ENCODE measurements at regions not wholly inside any gene's neighbourhood (a gene's known extent, or its start where the extent isn't known, plus 50 kb on each side); places are given as distances from the start of the nearest gene placed in this dataset.
"Not testable (repeated sequence)": the region's sequence is repeated elsewhere in the genome, so short reads cannot be mapped to it uniquely, and the experiment has no call there.

DNA sequence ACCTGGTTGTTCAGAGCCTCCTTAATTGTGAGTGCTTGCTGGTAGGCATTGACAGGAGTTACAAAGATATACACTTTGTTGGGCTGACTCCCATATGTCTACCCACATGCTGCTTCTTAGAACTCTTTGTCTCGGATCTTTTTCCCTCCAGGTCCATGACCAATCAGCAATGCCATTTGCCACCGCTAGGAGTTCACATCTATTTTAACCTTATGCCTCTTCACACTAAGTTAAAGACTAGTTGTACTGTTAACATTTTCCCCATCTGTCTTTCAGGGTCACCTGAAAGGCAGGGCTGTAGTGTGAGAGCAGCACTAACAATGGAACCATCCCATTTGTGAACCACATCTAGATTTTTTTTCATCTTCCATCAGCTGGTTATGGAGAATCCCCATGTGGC, 226.7 kb upstream of the NPY start:
- Mint-ChIP-seq H3K4me1 (peaks cover 11% of the 10 kb centered on the region), H3K36me3 (ENCODE audit: low read depth) (no peaks in the 10 kb centered on the region), H3K9me3 (no peaks in the 10 kb centered on the region), H3K4me3 (no peak overlapping the region), H3K27me3 (peaks cover 21% of the 10 kb centered on the region), H3K27ac (no peak overlapping the region)
- ChIA-PET CTCF (no interaction called here), POLR2A (no interaction called here)
- no peak for DNase-seq

- Mint-ChIP-seq H3K4me3 (no peak overlapping the region), H3K27ac (no peak overlapping the region), H3K4me1 (no peaks in the 10 kb centered on the region), H3K9me3 (no peaks in the 10 kb centered on the region), H3K27me3 (peaks cover 14% of the 10 kb centered on the region), H3K36me3 (ENCODE audit: low read depth) (no peaks in the 10 kb centered on the region)
- ChIA-PET POLR2A (no interaction called here), CTCF (no interaction called here)
- no peak for DNase-seq
These were observed 225.0 kb upstream of the NPY start for GRCh38 chr7:24058953-24059352.

DNA sequence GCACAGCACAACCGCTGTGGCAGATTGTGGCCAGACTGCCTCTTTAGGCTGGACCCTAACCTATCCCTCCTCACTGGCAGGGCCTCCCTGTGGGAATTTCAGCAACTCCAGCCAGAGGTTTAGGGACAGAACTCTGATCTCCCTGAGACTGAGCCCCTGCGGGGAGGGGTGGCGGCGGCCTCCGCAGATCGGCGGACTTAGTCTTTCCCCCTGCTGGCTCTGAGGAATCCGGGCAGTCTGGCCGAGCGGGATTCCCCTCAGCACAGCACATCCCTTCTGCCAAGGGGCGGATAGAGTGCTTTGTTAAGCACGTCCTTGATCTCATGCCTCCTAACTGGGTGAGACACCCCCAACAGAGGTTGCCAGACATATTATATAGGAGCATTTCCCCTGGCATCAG, 224.2 kb upstream of the NPY start:
- Mint-ChIP-seq H3K4me1 (no peaks in the 10 kb centered on the region), H3K36me3 (ENCODE audit: low read depth) (no peaks in the 10 kb centered on the region), H3K27me3 (peaks cover 8% of the 10 kb centered on the region), H3K4me3 (no peak overlapping the region), H3K9me3 (no peaks in the 10 kb centered on the region), H3K27ac (no peak overlapping the region)
- CTCF ChIA-PET: no interaction called here
- DNase-seq: no peak
- POLR2A ChIA-PET: no interaction called here

- DNase-seq: no peak
- POLR2A ChIA-PET: no interaction called here
- no peaks in the 10 kb centered on the region for H3K36me3 Mint-ChIP-seq (ENCODE audit: low read depth)
These were observed 220.3 kb upstream of the NPY start for GRCh38 chr7:24063721-24064120.

GRCh38 chr7:24069751-24070150, 214.2 kb upstream of the NPY start:
- Mint-ChIP-seq H3K27me3 (peaks cover 5% of the 10 kb centered on the region), H3K4me3 (no peak overlapping the region), H3K36me3 (ENCODE audit: low read depth) (no peaks in the 10 kb centered on the region), H3K4me1 (peaks cover 3% of the 10 kb centered on the region), H3K9me3 (no peaks in the 10 kb centered on the region), H3K27ac (no peak overlapping the region)
- ChIA-PET CTCF (no interaction called here), POLR2A (no interaction called here)
- DNase-seq: no peak

More at GRCh38 chr7:24063721-24064120, 220.3 kb upstream of the NPY start:
- CTCF ChIA-PET: no interaction called here
- no peak overlapping the region for H3K27ac Mint-ChIP-seq
- no peaks in the 10 kb centered on the region for H3K9me3 Mint-ChIP-seq
- H3K4me1 Mint-ChIP-seq: no peaks in the 10 kb centered on the region
- H3K27me3 Mint-ChIP-seq: no peaks in the 10 kb centered on the region
- H3K4me3 Mint-ChIP-seq: no peak overlapping the region

- DNase-seq: no peak
- Mint-ChIP-seq H3K4me3 (no peak overlapping the region), H3K36me3 (ENCODE audit: low read depth) (no peaks in the 10 kb centered on the region), H3K9me3 (no peaks in the 10 kb centered on the region), H3K27ac (no peak overlapping the region), H3K4me1 (peaks cover 8% of the 10 kb centered on the region), H3K27me3 (peaks cover 5% of the 10 kb centered on the region)
- POLR2A ChIA-PET: no interaction called here
- CTCF ChIA-PET: interaction anchor here (0.7 kb wide), 1 partner anchor 855 kb away, joined by 3 read pairs; no protein-coding TSS in a partner anchor
These were observed 210.2 kb upstream of the NPY start for GRCh38 chr7:24073651-24074420.

GRCh38 chr7:24075426-24075810, 208.6 kb upstream of the NPY start:
- ChIA-PET POLR2A (no interaction called here), CTCF (no interaction called here)
- H3K36me3 Mint-ChIP-seq (ENCODE audit: low read depth): no peaks in the 10 kb centered on the region
- peaks cover 8% of the 10 kb centered on the region for H3K4me1 Mint-ChIP-seq
- no peak for DNase-seq
- no peaks in the 10 kb centered on the region for H3K9me3 Mint-ChIP-seq
- H3K27me3 Mint-ChIP-seq: peaks cover 5% of the 10 kb centered on the region
- H3K4me3 Mint-ChIP-seq: no peak overlapping the region
- H3K27ac Mint-ChIP-seq: no peak overlapping the region

DNA sequence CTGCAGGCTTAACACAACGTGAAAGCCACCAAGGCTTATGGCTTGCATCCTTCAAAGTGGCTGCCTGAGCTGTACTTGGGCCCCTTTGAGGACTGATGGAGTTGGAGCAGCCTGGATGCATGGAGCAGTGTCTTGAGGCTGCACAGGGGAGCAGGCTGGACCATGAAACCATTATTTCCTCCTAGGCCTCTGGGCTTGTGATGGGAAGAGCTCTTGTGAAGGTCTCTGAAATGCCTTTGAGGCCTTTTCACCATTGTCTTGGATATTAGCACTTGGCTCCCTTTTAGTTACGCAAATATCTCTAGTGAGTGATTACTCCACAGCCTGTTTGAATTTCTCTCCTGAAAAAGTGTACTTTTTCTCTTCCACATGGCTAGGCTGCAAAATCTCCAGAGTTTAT, 201.2 kb upstream of the NPY start:
- Mint-ChIP-seq H3K4me3 (no peak overlapping the region), H3K27me3 (no peaks in the 10 kb centered on the region), H3K36me3 (ENCODE audit: low read depth) (no peaks in the 10 kb centered on the region), H3K9me3 (peaks cover 7% of the 10 kb centered on the region), H3K4me1 (no peaks in the 10 kb centered on the region), H3K27ac (no peak overlapping the region)
- POLR2A ChIA-PET: no interaction called here
- no peak for DNase-seq
- CTCF ChIA-PET: no interaction called here

DNA sequence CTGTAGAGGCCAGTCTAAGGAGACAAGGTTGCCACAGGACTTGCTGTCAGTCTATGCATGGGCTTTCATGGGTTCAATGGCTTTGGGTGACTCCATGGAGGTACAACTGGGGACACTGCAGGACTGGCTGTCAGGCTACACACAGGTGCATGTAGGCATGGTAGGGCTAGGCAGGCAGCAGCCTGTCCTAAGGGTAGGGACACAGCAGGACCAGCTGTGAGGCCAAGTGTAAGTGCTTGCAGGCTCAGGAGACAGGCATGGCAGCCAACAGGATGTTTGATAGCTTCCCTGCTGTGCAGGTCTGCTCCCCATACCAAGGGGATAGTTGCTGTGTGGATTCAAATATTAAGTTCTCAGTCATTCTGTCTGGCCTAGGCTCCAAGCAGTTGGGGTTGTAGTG, 181.0 kb upstream of the NPY start:
- Mint-ChIP-seq H3K36me3 (ENCODE audit: low read depth) (no peaks in the 10 kb centered on the region), H3K9me3 (no peaks in the 10 kb centered on the region), H3K4me1 (no peaks in the 10 kb centered on the region), H3K27me3 (peaks cover 5% of the 10 kb centered on the region), H3K27ac (no peak overlapping the region), H3K4me3 (no peak overlapping the region)
- DNase-seq: no peak
- POLR2A ChIA-PET: no interaction called here
- CTCF ChIA-PET: interaction anchor here (0.5 kb wide), 1 partner anchor 10 kb away, joined by 4 read pairs; no protein-coding TSS in a partner anchor

DNA sequence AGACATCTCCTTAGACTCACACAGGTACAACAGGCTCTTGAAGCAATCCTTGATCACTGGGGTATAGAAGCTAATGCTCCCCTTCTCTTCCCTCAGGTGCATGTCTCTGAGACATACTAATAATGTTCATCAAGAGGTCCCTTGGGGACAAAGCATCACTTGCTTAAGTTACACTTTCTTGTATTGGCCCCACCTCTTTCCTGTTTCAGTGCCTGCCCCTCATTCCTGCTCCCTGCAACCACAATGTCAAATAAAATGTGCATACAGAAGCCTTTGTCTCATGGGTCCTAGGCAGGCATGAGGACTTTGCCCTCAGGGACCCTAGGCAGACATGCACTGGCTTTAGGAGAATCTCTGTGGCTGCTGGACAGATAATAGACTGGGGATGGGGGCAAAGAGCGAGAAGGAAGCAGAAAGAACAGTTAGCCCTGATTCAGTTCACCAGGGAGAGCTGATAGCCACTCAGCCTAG, 175.0 kb upstream of the NPY start:
- H3K9me3 Mint-ChIP-seq: no peaks in the 10 kb centered on the region
- H3K4me3 Mint-ChIP-seq: no peak overlapping the region
- DNase-seq: no peak
- H3K27ac Mint-ChIP-seq: no peak overlapping the region
- peaks cover 5% of the 10 kb centered on the region for H3K27me3 Mint-ChIP-seq
- CTCF ChIA-PET: no interaction called here
- POLR2A ChIA-PET: no interaction called here
- H3K36me3 Mint-ChIP-seq (ENCODE audit: low read depth): no peaks in the 10 kb centered on the region
- no peaks in the 10 kb centered on the region for H3K4me1 Mint-ChIP-seq

- peaks cover 5% of the 10 kb centered on the region for H3K27me3 Mint-ChIP-seq
- no peaks in the 10 kb centered on the region for H3K4me1 Mint-ChIP-seq
- no peak for DNase-seq
- H3K9me3 Mint-ChIP-seq: no peaks in the 10 kb centered on the region
- no peak overlapping the region for H3K27ac Mint-ChIP-seq
- no peak overlapping the region for H3K4me3 Mint-ChIP-seq
- ChIA-PET POLR2A (no interaction called here), CTCF (no interaction called here)
- H3K36me3 Mint-ChIP-seq (ENCODE audit: low read depth): no peaks in the 10 kb centered on the region
These were observed 173.9 kb upstream of the NPY start for GRCh38 chr7:24110056-24110455.

GRCh38 chr7:24113506-24113905, 170.5 kb upstream of the NPY start:
- H3K27me3 Mint-ChIP-seq: no peaks in the 10 kb centered on the region
- no peak overlapping the region for H3K4me3 Mint-ChIP-seq
- H3K36me3 Mint-ChIP-seq (ENCODE audit: low read depth): no peaks in the 10 kb centered on the region
- CTCF ChIA-PET: no interaction called here
- DNase-seq: no peak
- H3K27ac Mint-ChIP-seq: no peak overlapping the region
- POLR2A ChIA-PET: no interaction called here
- H3K4me1 Mint-ChIP-seq: no peaks in the 10 kb centered on the region
- H3K9me3 Mint-ChIP-seq: no peaks in the 10 kb centered on the region

GRCh38 chr7:24115661-24116060, 168.3 kb upstream of the NPY start:
- H3K4me3 Mint-ChIP-seq: no peak overlapping the region
- ChIA-PET CTCF (no interaction called here), POLR2A (no interaction called here)
- no peaks in the 10 kb centered on the region for H3K4me1 Mint-ChIP-seq
- no peaks in the 10 kb centered on the region for H3K36me3 Mint-ChIP-seq (ENCODE audit: low read depth)
- no peaks in the 10 kb centered on the region for H3K9me3 Mint-ChIP-seq
- H3K27ac Mint-ChIP-seq: no peak overlapping the region
- peaks cover 1% of the 10 kb centered on the region for H3K27me3 Mint-ChIP-seq
- no peak for DNase-seq

- H3K36me3 Mint-ChIP-seq (ENCODE audit: low read depth); H3K27me3 Mint-ChIP-seq; CTCF ChIA-PET; DNase-seq; H3K9me3 Mint-ChIP-seq; H3K27ac Mint-ChIP-seq; H3K4me1 Mint-ChIP-seq; H3K4me3 Mint-ChIP-seq; POLR2A ChIA-PET: not testable (repeated sequence)
These were observed 166.0 kb upstream of the NPY start for GRCh38 chr7:24117903-24118499.
